Calu3 (cell line): ENCODE measurements at regions not wholly inside any gene's neighbourhood (a gene's known extent, or its start where the extent isn't known, plus 50 kb on each side); places are given as distances from the start of the nearest gene placed in this dataset.

ENCODE experiments used
- BruUV-seq: library from RNA; stranded (reverse); fragments of 400-500 nt; replicated peaks from 2 replicates; lab custom pipeline; 2021; lab: Mats Ljungman, UMichigan
- CTCF ChIA-PET: fragments of 300-600 bp; sonication (Branson Sonifier 250); formaldehyde crosslinking; loops from one replicate; lab custom pipeline; 2022; ENCODE audit warnings: antibody characterized with exemption; lab: Charles Lee
- DNase-seq: peaks from one replicate; pipeline ENCODE4 v3.0.0; 2022
- H3K27ac Mint-ChIP-seq: one replicate; pipeline ENCODE4 v1.8.0; 2022; ENCODE audit warnings: mixed read lengths; ENCODE audit not compliant: unreplicated experiment
- H3K27me3 Mint-ChIP-seq: one replicate; pipeline ENCODE4 v1.8.0; 2022; ENCODE audit warnings: mixed read lengths; ENCODE audit not compliant: unreplicated experiment
- H3K36me3 Mint-ChIP-seq: one replicate; pipeline ENCODE4 v1.8.0; 2022; ENCODE audit warnings: mild to moderate bottlenecking, moderate library complexity, mixed read lengths; ENCODE audit not compliant: insufficient read depth, unreplicated experiment
- H3K4me1 Mint-ChIP-seq: one replicate; pipeline ENCODE4 v1.8.0; 2022; ENCODE audit warnings: mild to moderate bottlenecking, low read depth, mixed read lengths; ENCODE audit not compliant: unreplicated experiment
- H3K4me3 Mint-ChIP-seq: one replicate; pipeline ENCODE4 v1.8.0; 2022; ENCODE audit warnings: mild to moderate bottlenecking, low read depth, moderate library complexity, mixed read lengths; ENCODE audit not compliant: unreplicated experiment
- H3K9me3 Mint-ChIP-seq: one replicate; pipeline ENCODE4 v1.8.0; 2022; ENCODE audit warnings: low read depth, mixed read lengths; ENCODE audit not compliant: unreplicated experiment
- CTCF ChIP-seq: fragments of 200-600 bp; IDR thresholded peaks from one replicate; pipeline ENCODE4 v1.8.0; 2022; ENCODE audit warnings: antibody characterized with exemption; ENCODE audit not compliant: unreplicated experiment
- intact Hi-C: fragments of 100-400 bp; cut with micrococcal nuclease; formaldehyde crosslinking; loops from one replicate; pipeline ENCODE4 v1.10.0; 2022; ENCODE audit not compliant: unreplicated experiment

- Mint-ChIP-seq H3K36me3 (no peaks in the 10 kb centered on the region), H3K27me3 (peaks cover 43% of the 10 kb centered on the region), H3K4me3 (no peak overlapping the region), H3K9me3 (no peaks in the 10 kb centered on the region), H3K4me1 (no peaks in the 10 kb centered on the region), H3K27ac (no peak overlapping the region)
- BruUV-seq: no TSS peak
- CTCF ChIA-PET: no interaction called here
- no peak for DNase-seq
- intact Hi-C loops: no loop called here
- no peak for TF ChIP-seq CTCF
Observed at GRCh38 chr10:125451319-125451718, 231.6 kb downstream of the TEX36 start.

GRCh38 chr10:125450218-125450617, 232.7 kb downstream of the TEX36 start:
- H3K4me1 Mint-ChIP-seq: no peaks in the 10 kb centered on the region
- no peak for DNase-seq
- H3K27ac Mint-ChIP-seq: no peak overlapping the region
- H3K36me3 Mint-ChIP-seq: no peaks in the 10 kb centered on the region
- TF ChIP-seq CTCF: no peak
- intact Hi-C loops: no loop called here
- no peaks in the 10 kb centered on the region for H3K9me3 Mint-ChIP-seq
- CTCF ChIA-PET: no interaction called here
- no TSS peak for BruUV-seq
- H3K4me3 Mint-ChIP-seq: no peak overlapping the region
- peaks cover 54% of the 10 kb centered on the region for H3K27me3 Mint-ChIP-seq

- Mint-ChIP-seq H3K9me3 (no peaks in the 10 kb centered on the region), H3K36me3 (no peaks in the 10 kb centered on the region), H3K4me1 (no peaks in the 10 kb centered on the region), H3K4me3 (no peak overlapping the region), H3K27me3 (peaks cover 57% of the 10 kb centered on the region), H3K27ac (no peak overlapping the region)
- intact Hi-C loops: no loop called here
- no peak for DNase-seq
- BruUV-seq: no TSS peak
- CTCF ChIA-PET: no interaction called here
- TF ChIP-seq CTCF: no peak
Observed at GRCh38 chr10:125449571-125449970, 233.4 kb downstream of the TEX36 start.

- TF ChIP-seq CTCF: peak; percentile 21
- Mint-ChIP-seq H3K4me1 (no peaks in the 10 kb centered on the region), H3K27me3 (peaks cover 57% of the 10 kb centered on the region), H3K36me3 (no peaks in the 10 kb centered on the region), H3K4me3 (no peak overlapping the region), H3K27ac (no peak overlapping the region), H3K9me3 (no peaks in the 10 kb centered on the region)
- DNase-seq: peak; percentile 56
- no TSS peak for BruUV-seq
- CTCF ChIA-PET: interaction anchor here (0.6 to 0.7 kb wide), 2 partner anchors 28 to 1077 kb away, joined by 3 to 4 read pairs; no protein-coding TSS in a partner anchor
- intact Hi-C loops: no loop called here
Observed at GRCh38 chr10:125448596-125448995, 234.4 kb downstream of the TEX36 start.

GRCh38 chr10:125444790-125445189, 238.2 kb downstream of the TEX36 start:
- CTCF ChIA-PET: no interaction called here
- no peak for DNase-seq
- BruUV-seq: no TSS peak
- Mint-ChIP-seq H3K9me3 (no peaks in the 10 kb centered on the region), H3K27me3 (peaks cover 65% of the 10 kb centered on the region), H3K4me3 (no peak overlapping the region), H3K36me3 (no peaks in the 10 kb centered on the region), H3K4me1 (no peaks in the 10 kb centered on the region), H3K27ac (no peak overlapping the region)
- intact Hi-C loops: no loop called here
- no peak for TF ChIP-seq CTCF
